ENCODE measurements at regions not wholly inside any gene's neighbourhood (a gene's known extent, or its start where the extent isn't known, plus 50 kb on each side); places are given as distances from the start of the nearest gene placed in this dataset.
A peak's percentile ranks its signal among the peaks of the same experiment; 100 is the strongest.

DNA sequence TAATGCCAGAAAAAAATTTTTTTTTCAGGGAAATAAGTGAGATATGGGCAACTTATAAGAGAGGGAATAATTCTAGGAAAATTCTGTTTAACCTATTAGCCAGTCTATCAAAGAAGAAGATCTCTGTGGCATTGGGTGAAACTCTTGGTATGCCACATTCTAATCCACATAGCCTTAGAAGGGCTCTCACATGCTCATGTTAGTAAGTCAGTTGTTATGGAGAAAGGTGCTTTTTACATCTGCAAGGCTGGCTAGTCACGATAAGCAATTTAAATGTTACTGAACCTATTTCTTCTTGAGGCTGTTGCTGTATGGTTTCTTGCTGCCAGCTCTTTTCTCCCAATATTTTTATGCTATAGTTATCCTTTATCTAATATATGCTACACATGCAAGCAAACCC is 89.9 kb upstream of the MAGI1 start:
- no peak for ATAC-seq

DNA sequence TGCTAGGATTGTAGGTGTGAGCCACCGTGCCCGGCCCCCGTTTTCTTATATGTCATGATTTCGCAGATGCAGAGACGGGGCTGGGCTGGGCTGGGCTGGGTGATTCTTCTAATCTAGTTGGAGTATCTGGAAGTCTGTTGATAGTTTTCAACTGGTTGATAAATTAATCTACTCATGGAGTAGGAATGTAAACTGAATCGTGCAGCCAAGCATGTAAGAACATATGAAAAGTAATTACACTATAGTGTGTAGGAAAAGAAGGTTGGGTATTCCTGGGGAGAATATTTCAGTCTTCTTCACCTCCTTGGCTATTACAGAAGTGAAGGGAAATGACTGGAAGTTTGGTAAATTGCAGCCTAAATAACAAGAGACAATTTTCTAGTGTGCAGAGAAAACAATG is 82.6 kb upstream of the MAGI1 start:
- ATAC-seq: no peak

DNA sequence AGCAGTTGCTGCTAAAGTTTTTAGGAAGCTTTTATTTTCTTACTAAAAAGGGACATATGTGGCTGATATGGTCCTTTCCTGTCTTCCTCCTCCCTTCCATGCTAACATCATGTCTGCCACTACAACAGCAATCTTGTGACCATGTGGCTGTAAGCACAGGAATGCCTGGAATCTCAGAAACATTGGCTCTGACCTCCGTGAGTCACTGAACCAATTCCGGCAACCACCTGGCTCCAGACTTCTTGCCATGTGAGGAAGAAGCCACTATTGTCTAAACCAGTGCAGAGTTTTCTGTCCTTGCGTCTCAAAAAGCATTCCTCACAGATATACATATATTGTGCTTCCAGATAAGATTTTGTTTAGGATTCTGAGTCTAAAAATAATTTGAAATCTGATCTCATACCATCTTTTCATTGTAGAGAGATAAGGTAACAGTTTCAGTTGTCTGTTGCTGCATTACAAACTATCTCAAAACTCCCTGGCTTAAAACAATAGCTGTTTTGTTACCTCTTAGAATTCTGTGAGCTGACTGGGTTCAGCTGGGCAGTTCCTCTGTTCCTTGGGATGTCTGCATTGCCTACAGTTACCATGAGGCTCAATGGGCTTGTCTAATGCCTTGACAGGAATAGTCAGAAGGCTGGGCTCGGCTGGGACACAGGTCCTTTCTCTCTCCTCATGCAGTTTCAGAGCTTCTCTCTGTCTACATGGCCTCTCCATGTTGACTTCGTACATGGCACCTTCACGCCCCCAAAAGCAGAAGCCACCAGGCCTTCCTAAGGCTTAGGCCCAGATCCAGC is 77.3 kb upstream of the MAGI1 start:
- ATAC-seq: peak; percentile 58

DNA sequence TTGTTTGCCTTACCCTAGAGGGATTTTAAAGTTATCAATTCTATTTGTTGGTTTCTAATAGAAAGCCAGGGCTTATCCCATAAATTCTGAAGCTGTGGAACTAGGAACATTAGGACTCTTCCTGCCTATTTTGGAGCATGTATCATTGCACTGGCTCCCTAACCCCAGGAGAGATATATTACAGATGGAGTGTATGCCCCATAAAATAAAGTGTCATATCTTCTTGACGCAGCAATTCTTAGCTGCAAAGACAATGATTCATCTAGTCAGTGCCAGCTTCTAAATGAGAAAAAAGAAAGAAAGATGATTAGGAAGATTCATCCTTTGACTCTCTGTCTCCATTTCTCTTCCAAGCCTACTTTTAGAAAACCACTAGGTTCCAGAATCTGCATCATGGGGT is 74.8 kb upstream of the MAGI1 start:
- no peak for ATAC-seq

DNA sequence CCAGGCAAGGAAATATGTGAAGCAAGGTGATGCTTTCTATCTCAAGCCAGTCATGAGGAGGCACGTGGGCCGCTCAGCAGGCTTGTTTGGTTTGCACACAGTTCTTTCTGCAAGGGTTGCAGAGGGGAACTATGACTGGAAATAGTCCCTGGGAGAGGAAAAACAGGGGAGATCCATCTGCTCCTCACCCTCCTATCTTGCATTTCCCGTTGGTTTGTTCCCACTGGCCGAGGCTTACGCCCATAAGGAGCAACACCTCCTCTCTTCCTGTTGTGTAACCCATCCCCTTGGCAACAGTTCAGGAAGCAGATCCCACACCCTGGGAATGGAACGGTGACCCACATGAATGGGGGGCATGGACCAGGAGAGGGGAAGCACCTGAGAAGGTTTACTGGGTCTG is 72.1 kb upstream of the MAGI1 start:
- peak; percentile 43 for ATAC-seq

DNA sequence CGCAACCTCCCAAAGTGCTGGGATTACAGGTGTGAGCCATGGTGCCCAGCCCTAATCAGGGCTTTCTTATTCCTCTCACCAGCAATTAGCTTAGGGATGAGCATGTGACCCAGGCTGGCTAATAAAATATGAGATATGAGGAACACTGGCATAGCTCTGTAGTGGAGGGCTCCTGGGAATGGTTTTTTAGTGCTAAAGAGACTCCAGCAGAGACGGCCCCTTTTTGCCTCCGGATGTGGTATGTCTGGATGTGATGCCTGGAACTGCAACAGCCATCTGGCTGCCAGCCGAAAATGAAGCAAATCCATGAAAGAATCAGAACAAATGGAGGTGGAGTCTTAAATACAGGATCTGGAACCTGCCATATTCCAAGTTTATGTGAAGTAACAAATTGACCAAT is 69.1 kb upstream of the MAGI1 start:
- no peak for ATAC-seq

DNA sequence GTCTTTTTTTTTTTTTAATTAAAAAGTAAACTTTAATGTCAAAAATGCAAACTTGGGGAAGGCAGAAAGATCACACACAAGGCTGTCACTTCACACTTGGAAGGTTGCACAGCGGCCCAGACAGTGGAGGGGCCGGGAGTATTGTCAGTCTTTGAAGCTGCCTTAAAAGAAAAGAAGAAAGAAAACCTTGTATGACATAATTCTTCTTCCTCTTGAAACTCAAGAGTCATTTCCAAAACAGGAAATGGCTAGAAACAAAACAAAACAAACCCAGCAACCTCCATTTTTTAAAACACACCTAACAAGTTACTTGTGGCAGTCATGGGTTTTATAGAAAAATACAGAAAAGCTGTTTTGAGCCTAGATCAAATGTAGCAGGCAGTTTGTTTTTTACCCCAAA is 68.1 kb upstream of the MAGI1 start:
- no peak for ATAC-seq

DNA sequence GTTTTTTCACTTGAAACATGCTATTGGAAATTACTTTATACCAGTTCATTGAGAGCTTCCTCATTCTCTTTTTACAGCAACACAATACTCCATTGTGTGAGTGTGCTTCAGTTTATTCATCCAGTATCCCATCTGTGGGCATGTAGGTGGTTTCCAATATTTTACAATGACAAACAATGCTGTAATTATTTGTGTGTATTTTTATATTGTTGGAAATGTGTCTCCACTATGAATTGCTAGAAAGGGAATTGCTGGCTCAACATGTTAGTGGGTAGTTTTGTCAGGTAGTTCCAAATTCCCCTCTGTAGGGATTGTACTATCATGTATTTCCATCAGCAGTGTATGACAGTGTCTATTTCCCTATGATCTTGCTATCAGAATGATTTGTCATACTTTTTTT is 65.8 kb upstream of the MAGI1 start:
- no peak for ATAC-seq

DNA sequence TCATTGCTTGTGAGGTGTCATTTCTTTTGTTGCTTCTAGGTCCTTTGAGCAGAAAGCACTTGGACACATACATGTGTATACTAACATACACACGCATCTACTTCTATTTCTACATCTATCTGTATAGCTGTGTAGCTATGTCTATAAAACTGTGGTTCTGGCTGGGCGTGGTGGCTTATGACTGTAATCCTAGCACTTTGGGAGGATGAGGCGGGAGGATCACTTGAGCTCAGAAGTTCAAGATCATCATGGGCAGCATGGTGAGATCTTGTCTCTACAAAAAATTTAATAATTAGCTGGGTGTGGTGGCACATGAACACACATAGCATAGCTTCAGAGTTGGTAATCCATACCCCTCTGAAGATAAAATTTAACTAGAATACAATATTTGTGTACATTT is 65.0 kb upstream of the MAGI1 start:
- no peak for ATAC-seq

DNA sequence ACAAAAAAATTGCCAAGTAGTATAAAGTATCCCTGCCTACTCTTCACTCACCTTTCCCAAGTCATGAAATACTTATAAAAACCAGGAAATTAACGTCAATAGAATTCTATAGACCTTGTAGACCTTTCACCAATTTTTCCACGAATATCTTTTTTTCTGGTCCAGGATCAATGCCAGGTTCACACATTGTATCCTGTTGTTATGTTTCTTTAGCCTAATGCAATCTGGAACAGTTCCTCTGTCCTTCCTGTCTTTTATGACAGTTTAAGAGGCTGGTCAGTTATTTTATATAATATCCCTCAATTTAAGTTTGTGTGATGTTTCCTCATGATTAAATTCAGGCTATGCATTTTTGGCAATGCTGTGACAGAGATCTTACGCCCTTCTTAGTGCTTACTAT is 63.2 kb upstream of the MAGI1 start:
- ATAC-seq: no peak

DNA sequence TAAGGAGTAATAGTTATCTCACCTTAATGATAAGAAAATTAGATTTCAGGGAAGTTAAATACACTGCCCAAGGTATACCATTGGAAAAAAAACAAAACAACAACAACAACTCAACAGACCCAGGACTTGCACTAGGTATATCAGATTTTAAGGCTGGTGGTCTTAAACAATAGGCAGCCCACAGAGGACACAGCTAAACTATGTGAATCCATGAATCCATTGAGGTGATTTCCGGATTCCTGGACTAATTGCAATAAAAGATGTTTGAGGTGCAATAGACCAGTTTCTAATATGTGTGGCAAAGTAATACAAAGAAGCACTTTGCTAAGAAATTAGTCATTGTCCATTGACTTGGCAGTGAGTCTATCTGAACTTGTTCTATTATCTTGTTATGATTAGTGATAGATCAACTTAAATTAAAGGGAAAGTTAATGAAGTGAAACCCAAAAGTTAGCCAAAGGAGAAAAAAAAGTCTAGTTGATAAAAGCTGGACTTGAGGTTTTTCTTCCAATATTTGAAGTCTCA is 60.9 kb upstream of the MAGI1 start:
- no peak for ATAC-seq

DNA sequence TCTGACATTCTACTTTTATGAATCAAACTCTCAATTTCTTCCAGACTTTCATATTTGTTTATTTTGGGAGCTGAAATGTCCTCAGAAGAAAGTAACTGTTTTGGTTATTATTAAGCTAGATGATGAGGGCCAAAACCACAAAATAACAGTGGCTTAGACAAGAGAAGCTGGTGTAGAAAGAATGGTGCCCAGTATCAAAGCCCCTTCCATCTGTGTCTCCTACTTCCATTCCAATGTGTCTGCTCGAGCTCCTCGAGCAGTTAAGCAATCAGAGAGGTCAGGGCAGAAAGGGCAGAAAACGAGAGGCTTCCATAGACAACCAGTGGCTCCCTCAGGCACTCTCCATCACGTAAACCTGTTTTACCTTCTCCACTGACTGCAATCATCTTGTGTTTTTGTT is 59.7 kb upstream of the MAGI1 start:
- ATAC-seq: no peak

DNA sequence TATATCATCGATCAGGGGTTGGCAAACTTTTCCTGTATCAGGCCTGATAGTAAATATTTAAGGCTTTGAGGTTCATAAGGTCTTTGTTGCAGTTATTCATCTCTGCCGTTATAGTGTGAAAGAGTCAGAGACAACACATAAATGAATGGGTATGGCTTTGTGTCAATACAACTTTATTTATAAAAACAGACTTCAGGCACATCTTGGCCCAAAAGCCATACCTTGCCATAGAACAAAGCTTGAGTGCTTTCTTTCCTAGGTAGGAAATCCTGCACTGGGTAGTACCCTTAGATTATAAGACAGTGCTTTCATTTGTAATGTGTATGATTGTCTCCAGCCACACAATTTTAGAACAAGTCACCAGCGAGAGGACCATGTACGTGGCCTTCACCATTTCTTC is 58.9 kb upstream of the MAGI1 start:
- ATAC-seq: no peak

DNA sequence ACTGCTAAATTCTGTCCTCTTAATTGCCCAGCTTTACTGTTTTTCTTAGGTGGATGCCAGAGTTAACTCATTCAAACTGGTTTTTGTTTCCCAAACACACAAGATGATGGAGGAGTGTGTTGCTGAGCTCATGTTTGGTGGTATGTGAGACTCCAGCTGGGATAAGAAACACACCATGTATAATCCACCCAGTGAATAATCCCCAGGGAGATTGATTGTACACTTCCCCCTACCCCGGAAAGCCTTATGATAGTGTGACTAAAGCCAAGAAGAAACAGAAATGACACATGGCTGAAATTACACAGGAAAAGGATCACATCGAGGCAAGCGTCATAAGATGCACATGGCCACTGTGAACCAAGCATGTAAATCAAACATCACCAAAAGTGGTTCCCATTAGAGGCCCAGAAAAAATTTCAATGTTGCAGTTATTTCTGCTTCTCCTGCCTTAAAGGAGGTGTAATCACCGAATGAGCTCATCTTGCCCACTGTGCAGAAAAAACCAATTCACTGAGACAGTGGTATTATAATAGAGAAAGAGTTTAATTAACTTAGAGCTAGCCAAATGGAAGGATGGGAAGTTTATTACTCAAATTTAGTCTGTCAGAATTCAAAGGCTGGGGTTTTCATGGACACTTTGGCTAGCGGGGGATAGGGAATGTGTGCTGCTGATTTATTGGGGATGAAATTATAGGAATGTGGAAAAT is 56.7 kb upstream of the MAGI1 start:
- no peak for ATAC-seq

DNA sequence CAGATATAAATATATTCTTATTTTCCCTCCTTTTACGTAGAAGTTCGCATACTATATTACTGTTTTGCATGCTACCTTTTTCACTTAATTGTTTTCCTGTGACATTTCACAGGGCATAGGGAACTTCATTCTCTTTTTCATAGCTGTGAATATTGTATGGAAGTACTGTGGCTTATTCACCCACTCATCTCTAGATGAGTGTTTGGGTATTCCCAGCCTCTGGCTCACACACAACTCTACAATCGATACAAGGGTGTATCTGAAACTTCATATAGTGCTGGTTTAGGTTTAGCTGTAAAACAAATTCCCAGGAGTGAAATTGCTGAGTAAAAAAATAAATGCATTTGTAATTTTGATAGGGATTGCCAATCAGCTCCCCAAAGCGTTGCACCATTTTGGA is 55.3 kb upstream of the MAGI1 start:
- ATAC-seq: no peak

DNA sequence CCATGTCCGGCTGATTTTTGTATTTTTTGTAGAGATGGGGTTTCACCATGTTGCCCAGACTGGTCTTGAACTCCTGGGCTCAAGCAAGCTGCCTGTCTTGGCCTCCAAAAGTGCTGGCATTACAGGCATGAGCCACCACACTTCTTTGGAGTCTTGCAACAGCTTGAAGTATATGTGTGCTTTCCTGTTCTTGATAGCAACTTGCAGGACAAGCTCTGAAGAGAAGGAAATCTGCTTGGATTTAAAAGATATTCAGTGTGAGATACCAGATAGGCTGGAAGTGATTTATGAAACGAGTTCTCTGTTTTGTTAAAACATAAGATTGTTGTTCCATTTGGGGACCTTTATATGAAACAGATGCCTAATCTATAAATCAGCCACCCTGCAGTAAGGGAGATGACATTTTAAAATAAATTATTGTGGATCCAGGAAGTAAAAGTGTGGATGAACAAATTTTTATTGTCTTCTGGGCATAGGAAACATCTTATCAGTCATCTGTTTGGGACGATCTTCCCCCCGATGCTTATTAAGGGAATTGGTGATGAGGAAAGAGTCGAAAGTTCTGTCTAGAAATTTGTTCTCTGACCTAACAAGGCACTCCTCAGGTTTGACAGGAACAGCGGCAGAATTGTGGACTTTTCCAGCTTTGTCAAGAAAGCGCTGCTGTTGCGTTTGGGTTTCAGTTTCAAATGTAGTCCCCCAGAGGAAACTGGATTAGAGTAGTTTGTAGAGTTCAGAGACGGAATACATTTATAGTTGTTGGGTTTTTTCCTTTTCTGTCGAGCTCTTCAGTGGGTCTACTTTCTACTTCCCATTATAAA is 53.7 kb upstream of the MAGI1 start:
- no peak for ATAC-seq

All from esophagus mucosa (tissue), 1 donor.